ENCODE measurements at regions not wholly inside any gene's neighbourhood (a gene's known extent, or its start where the extent isn't known, plus 50 kb on each side); places are given as distances from the start of the nearest gene placed in this dataset.

DNA sequence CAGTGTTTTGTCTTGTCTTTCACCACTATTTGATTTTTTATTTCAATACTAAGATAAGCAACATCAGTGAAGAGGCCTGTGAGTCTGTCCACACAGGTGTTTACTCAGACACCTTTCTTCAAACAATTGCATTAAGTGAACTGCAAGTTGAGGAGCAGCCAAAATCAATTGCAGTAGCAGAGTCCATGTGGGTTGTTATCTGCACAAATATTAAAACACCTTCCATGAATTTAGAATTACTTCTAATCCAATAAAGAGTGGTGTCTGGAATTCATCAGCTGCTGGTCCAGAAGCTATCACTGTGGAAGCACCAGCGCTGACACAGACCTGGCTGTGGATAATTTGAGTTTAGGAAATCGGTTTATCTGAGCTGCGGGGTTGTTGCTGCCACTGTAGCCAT is 83.5 kb upstream of the FAT3 start:
- Histone ChIP-seq H3K27ac (replicated peaks) (no peak overlapping the region), H3K4me3 (replicated peaks; ENCODE audit: insufficient read depth, low read length) (no peak overlapping the region), H3K27me3 (ENCODE audit: insufficient read depth, poor library complexity, severe bottlenecking) (no peaks in the 10 kb centered on the region)
- TF ChIP-seq POLR2AphosphoS5 (IDR thresholded peaks at IDR 0.05; ENCODE audit: low read depth) (no peak), GABPA (IDR thresholded peaks at IDR 0.05; ENCODE audit: low read depth) (no peak), SPI1 (IDR thresholded peaks at IDR 0.05; ENCODE audit: borderline replicate concordance, low read depth) (no peak)
- TF ChIP-seq, protein P1, sequence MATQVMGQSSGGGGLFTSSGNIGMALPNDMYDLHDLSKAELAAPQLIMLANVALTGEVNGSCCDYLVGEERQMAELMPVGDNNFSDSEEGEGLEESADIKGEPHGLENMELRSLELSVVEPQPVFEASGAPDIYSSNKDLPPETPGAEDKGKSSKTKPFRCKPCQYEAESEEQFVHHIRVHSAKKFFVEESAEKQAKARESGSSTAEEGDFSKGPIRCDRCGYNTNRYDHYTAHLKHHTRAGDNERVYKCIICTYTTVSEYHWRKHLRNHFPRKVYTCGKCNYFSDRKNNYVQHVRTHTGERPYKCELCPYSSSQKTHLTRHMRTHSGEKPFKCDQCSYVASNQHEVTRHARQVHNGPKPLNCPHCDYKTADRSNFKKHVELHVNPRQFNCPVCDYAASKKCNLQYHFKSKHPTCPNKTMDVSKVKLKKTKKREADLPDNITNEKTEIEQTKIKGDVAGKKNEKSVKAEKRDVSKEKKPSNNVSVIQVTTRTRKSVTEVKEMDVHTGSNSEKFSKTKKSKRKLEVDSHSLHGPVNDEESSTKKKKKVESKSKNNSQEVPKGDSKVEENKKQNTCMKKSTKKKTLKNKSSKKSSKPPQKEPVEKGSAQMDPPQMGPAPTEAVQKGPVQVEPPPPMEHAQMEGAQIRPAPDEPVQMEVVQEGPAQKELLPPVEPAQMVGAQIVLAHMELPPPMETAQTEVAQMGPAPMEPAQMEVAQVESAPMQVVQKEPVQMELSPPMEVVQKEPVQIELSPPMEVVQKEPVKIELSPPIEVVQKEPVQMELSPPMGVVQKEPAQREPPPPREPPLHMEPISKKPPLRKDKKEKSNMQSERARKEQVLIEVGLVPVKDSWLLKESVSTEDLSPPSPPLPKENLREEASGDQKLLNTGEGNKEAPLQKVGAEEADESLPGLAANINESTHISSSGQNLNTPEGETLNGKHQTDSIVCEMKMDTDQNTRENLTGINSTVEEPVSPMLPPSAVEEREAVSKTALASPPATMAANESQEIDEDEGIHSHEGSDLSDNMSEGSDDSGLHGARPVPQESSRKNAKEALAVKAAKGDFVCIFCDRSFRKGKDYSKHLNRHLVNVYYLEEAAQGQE (IDR thresholded peaks at IDR 0.05; ENCODE audit: insufficient replicate concordance, low read depth), result no peak
- TF ChIP-seq, protein P2, sequence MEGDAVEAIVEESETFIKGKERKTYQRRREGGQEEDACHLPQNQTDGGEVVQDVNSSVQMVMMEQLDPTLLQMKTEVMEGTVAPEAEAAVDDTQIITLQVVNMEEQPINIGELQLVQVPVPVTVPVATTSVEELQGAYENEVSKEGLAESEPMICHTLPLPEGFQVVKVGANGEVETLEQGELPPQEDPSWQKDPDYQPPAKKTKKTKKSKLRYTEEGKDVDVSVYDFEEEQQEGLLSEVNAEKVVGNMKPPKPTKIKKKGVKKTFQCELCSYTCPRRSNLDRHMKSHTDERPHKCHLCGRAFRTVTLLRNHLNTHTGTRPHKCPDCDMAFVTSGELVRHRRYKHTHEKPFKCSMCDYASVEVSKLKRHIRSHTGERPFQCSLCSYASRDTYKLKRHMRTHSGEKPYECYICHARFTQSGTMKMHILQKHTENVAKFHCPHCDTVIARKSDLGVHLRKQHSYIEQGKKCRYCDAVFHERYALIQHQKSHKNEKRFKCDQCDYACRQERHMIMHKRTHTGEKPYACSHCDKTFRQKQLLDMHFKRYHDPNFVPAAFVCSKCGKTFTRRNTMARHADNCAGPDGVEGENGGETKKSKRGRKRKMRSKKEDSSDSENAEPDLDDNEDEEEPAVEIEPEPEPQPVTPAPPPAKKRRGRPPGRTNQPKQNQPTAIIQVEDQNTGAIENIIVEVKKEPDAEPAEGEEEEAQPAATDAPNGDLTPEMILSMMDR (IDR thresholded peaks at IDR 0.05; ENCODE audit: insufficient read depth, low read length), result no peak
- no peak for DNase-seq (ENCODE audit: low read depth in 1 of 2, low spot score in 1 of 2)

DNA sequence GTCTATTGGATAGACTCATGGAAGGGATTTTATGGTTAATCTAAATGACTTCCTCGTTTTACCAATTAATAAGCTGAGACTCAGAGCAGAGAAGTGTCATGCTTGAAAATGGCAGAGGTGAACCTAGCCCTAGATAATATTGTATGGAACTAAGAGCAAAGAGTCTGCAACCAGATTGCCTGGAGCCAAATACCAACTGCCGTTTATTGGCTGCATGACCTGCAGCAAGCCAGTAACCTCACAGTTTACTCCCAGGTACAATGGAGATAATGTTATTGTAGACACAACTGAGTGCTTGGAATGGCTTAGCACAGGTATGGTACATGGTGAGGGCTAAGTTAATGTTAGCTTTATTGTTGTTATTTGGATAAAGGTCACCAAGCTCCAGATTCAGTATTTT is 84.6 kb upstream of the FAT3 start:
- H3K27ac ChIP-seq (replicated peaks), result no peak overlapping the region
- no peak overlapping the region for H3K4me3 ChIP-seq (replicated peaks; ENCODE audit: insufficient read depth, low read length)
- H3K27me3 ChIP-seq (ENCODE audit: insufficient read depth, poor library complexity, severe bottlenecking), result no peaks in the 10 kb centered on the region
- DNase-seq (ENCODE audit: low read depth in 1 of 2, low spot score in 1 of 2), result no peak
- TF ChIP-seq POLR2AphosphoS5 (IDR thresholded peaks at IDR 0.05; ENCODE audit: low read depth) (no peak), SPI1 (IDR thresholded peaks at IDR 0.05; ENCODE audit: borderline replicate concordance, low read depth) (no peak), GABPA (IDR thresholded peaks at IDR 0.05; ENCODE audit: low read depth) (no peak)
- TF ChIP-seq, protein P1 (IDR thresholded peaks at IDR 0.05; ENCODE audit: insufficient replicate concordance, low read depth), result no peak
- TF ChIP-seq, protein P2 (IDR thresholded peaks at IDR 0.05; ENCODE audit: insufficient read depth, low read length), result no peak

DNA sequence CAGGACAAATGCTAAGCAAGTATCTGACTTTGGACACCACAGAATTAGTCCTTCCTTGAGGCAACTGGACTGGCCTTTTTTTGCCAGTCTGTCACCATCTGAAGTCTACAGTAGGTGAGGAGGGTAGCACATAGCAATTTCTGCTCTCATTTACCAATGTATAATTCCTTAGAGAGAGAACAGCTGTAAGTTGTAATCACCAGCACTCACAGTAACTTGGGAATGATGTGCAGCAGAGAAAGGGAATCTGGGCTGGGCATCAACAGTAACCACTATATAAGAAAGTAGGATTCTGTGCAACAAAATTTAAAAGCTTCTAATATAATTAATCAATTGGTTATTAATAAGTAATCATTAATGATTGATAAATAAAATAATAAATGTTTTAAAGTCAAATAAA is 86.3 kb upstream of the FAT3 start:
- Histone ChIP-seq H3K4me3 (replicated peaks; ENCODE audit: insufficient read depth, low read length) (no peak overlapping the region), H3K27me3 (ENCODE audit: insufficient read depth, poor library complexity, severe bottlenecking) (no peaks in the 10 kb centered on the region)
- no peak for DNase-seq (ENCODE audit: low read depth in 1 of 2, low spot score in 1 of 2)

More for the DNA sequence above, 86.3 kb upstream of the FAT3 start:
- H3K27ac ChIP-seq (replicated peaks), result no peak overlapping the region
- TF ChIP-seq, protein P2 (IDR thresholded peaks at IDR 0.05; ENCODE audit: insufficient read depth, low read length), result no peak
- TF ChIP-seq GABPA (IDR thresholded peaks at IDR 0.05; ENCODE audit: low read depth) (no peak), POLR2AphosphoS5 (IDR thresholded peaks at IDR 0.05; ENCODE audit: low read depth) (no peak), SPI1 (IDR thresholded peaks at IDR 0.05; ENCODE audit: borderline replicate concordance, low read depth) (no peak)
- TF ChIP-seq, protein P1 (IDR thresholded peaks at IDR 0.05; ENCODE audit: insufficient replicate concordance, low read depth), result no peak
